Right atrium auricular region (tissue), 2 donors: ENCODE measurements at regions not wholly inside any gene's neighbourhood (a gene's known extent, or its start where the extent isn't known, plus 50 kb on each side); places are given as distances from the start of the nearest gene placed in this dataset.
A peak's percentile ranks its signal among the peaks of the same experiment; 100 is the strongest.

Experiments used
- DNase-seq: peaks from one replicate; pipeline ENCODE4 v3.0.0-alpha.2; 2019; ENCODE audit warnings: low spot score
- H3K27ac ChIP-seq, 2 donors: fragments of 200-600 bp; sonication (generic); 1 replicate in 1 of 2; 2 replicates in 1 of 2; pipeline ENCODE4 v1.5.1; 2016 to 2019
- H3K27me3 ChIP-seq, 2 donors: fragments of 200-600 bp; sonication (generic); one replicate each; pipeline versions ENCODE4 v1.5.1 to v1.6.0; 2017 to 2019
- H3K36me3 ChIP-seq: fragments of 200-600 bp; sonication (generic); one replicate; pipeline ENCODE4 v1.5.1; 2016
- H3K4me1 ChIP-seq, 2 donors: fragments of 200-600 bp; sonication (generic); one replicate each; pipeline versions ENCODE4 v1.5.1 to v1.6.0; 2017 to 2019
- H3K4me3 ChIP-seq, 2 donors: fragments of 200-600 bp; sonication (generic); 1 replicate in 1 of 2; 2 replicates in 1 of 2; pipeline ENCODE4 v1.5.1; 2017 to 2019; ENCODE audit warnings: mild to moderate bottlenecking in 1 of 2, moderate library complexity in 1 of 2
- H3K9me3 ChIP-seq, 2 donors: fragments of 200-600 bp; sonication (generic); one replicate each; pipeline ENCODE4 v1.5.1; 2019
- TF ChIP-seq, protein P1 (sequence below), 2 donors: fragments of 200-600 bp; sonication (generic); IDR thresholded peaks; one replicate each; pipeline ENCODE4 v1.5.1; 2019; ENCODE audit warnings: antibody characterized with exemption in 2 of 2

DNA sequence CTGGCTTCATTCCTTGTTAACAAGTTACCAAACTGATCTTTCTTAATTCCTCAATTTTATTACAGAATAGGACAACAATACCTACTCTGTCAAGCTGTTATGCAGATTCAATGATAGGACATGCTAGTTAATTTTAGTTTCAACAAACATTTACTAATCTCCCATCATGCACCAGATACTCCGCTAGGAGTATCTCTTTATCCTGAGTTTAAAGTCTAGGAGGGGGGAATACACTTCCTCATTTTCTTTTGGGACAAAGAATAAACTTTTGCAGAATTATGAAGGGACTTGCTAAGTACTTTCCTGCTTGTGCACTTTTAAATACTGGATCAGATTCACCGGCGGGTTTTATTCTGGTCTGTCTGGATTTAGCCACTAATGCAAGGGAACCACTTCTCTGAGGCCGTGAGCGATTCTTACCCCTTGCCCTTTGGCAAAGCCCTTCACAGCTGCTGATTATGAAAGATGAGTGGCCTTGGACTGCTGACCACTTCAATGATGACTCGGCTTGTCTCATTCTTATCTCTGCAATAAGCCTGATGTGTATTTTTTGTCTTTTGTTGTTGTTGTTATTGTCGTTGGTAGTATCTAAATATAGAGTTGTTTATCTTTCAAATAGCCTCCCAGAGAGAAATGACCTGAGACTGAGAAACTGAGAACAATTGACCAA, 73.9 kb downstream of the RMI1 start:
- Histone ChIP-seq H3K4me3 (no peak overlapping the region), H3K9me3 (no peaks in the 10 kb centered on the region), H3K36me3 (no peaks in the 10 kb centered on the region), H3K4me1 (peaks cover 0 to 12% of the 10 kb centered on the region in 2 donors), H3K27ac (no peak overlapping the region), H3K27me3 (no peaks in the 10 kb centered on the region)
- DNase-seq: no peak
- TF ChIP-seq, protein P1, sequence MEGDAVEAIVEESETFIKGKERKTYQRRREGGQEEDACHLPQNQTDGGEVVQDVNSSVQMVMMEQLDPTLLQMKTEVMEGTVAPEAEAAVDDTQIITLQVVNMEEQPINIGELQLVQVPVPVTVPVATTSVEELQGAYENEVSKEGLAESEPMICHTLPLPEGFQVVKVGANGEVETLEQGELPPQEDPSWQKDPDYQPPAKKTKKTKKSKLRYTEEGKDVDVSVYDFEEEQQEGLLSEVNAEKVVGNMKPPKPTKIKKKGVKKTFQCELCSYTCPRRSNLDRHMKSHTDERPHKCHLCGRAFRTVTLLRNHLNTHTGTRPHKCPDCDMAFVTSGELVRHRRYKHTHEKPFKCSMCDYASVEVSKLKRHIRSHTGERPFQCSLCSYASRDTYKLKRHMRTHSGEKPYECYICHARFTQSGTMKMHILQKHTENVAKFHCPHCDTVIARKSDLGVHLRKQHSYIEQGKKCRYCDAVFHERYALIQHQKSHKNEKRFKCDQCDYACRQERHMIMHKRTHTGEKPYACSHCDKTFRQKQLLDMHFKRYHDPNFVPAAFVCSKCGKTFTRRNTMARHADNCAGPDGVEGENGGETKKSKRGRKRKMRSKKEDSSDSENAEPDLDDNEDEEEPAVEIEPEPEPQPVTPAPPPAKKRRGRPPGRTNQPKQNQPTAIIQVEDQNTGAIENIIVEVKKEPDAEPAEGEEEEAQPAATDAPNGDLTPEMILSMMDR (IDR thresholded peaks at IDR 0.05): no peak

DNA sequence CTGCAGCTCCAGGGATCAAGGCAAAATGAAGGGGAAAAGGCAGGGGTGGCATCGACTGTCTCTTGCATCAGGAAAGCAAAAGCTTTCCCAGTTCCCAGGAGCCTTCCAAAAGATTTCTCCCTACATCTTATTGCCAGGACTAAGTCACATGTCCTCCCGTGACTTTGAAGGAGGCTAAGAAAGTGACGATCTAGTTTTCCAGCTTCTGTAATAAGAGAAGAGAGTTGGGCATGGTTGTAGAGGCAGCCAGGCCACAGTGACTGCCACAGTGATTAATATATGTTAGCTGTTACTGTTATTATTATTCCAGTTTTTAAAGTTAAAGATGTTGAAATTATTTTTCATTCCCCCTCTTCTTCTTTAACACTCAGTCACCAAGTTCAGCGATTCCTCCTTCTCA, 77.1 kb downstream of the RMI1 start:
- H3K27me3 ChIP-seq: no peaks in the 10 kb centered on the region
- no peaks in the 10 kb centered on the region for H3K9me3 ChIP-seq
- H3K36me3 ChIP-seq: no peaks in the 10 kb centered on the region
- H3K4me3 ChIP-seq: no peak overlapping the region
- H3K27ac ChIP-seq: no peak overlapping the region
- DNase-seq: no peak
- peaks cover 0 to 27% of the 10 kb centered on the region in 2 donors for H3K4me1 ChIP-seq
- TF ChIP-seq, protein P1 (IDR thresholded peaks at IDR 0.05): no peak

DNA sequence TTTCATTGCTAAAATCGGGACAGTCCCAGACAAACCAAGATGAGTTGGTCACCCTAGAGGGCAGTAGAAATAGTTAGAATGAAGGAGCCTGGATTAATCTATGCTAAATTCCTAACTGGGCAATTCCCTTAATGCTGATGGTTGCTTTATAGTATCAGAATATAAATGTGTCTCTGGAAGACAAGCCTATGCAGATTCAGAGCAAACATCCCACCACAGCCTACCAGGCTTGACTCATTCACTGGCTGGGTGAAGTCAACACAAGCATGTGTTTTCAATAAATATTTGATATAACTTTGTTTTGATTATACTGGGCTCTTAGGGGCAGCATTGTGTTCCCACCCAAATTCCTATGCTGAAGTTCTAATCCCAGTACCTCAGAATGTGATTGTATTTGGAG, 79.3 kb downstream of the RMI1 start:
- no peaks in the 10 kb centered on the region for H3K27me3 ChIP-seq
- TF ChIP-seq, protein P1 (IDR thresholded peaks at IDR 0.05): no peak
- DNase-seq: no peak
- H3K27ac ChIP-seq: no peak overlapping the region
- H3K9me3 ChIP-seq: no peaks in the 10 kb centered on the region
- no peak overlapping the region for H3K4me3 ChIP-seq
- H3K36me3 ChIP-seq: no peaks in the 10 kb centered on the region
- H3K4me1 ChIP-seq: peaks cover 0 to 21% of the 10 kb centered on the region in 2 donors

DNA sequence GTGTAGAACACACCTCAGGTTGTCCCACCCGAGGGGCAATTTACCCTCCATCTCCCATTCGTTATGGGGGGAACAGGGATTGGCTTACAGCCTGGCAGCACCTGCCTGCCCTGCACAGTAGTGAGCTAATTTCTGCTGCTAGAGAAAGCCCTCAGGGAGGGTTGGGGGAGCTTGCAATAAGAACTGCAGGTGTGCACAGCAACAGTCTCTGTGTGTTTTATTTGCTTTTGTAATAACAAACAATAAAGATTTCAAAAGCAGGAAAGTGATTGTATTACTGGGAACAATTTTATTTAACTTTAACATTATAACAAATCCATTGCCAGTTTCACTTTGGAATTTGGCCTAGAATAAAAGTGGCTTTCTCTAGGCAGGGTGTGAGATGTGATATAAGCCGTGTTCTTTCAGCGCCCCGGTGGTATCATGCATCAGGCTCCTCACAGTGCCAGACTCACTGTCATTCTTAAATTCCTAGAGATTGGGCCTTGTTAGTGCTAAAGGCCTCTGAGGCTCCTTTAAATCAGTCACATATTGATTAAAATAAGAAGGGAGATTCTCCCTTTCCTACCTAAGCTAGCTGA, 81.1 kb downstream of the RMI1 start:
- no peak for DNase-seq
- Histone ChIP-seq H3K27me3 (no peaks in the 10 kb centered on the region), H3K36me3 (no peaks in the 10 kb centered on the region), H3K9me3 (no peaks in the 10 kb centered on the region), H3K27ac (peak overlapping the region; percentile 46 to 71), H3K4me3 (no peak overlapping the region), H3K4me1 (peaks cover 0 to 15% of the 10 kb centered on the region in 2 donors)
- TF ChIP-seq, protein P1 (IDR thresholded peaks at IDR 0.05): no peak

DNA sequence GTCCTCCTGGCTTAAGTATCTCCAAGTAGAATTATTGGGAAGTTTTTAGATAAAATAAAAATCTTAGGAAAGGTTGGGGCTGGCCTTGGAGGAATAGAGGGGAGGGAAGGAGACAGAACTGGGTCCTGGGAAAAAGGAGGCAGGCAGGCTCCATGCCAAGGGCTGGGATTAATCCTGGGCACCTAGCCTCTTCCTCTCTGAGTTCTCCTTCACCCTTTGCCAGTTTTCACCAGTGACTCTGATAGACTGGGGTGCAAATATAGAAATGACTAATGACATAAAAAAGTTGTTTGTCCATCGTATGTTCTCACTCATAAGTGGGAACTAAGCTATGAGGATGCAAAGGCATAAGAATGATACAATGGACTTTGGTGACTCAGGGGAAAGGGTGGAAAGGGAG, 81.9 kb downstream of the RMI1 start:
- Histone ChIP-seq H3K4me1 (peaks cover 0 to 15% of the 10 kb centered on the region in 2 donors), H3K27ac (peak overlapping the region; percentile 46 to 71), H3K27me3 (no peaks in the 10 kb centered on the region), H3K9me3 (no peaks in the 10 kb centered on the region), H3K36me3 (no peaks in the 10 kb centered on the region), H3K4me3 (no peak overlapping the region)
- DNase-seq: no peak
- TF ChIP-seq, protein P1 (IDR thresholded peaks at IDR 0.05): no peak

DNA sequence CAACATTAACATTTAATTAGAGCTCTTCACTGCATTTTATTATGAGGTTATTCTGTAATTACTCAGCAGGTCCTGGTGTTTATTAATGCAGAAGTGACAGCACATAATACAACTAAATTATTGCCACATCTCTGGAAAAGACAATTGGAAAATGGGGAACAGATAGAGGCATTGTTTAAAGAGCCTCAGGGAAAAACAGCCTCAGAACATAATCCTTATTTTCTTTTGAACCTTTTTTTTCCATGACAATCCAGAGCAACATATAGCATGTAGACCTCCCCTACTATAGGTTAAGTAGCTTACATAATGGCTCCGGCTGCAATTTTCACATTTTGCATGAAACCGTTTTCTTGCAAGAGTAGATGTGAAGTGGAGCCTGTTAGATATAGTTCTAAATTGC, 87.2 kb downstream of the RMI1 start:
- TF ChIP-seq, protein P1 (IDR thresholded peaks at IDR 0.05): no peak
- DNase-seq: no peak
- Histone ChIP-seq H3K4me3 (no peak overlapping the region), H3K27ac (no peak overlapping the region), H3K9me3 (no peaks in the 10 kb centered on the region), H3K4me1 (no peaks in the 10 kb centered on the region), H3K36me3 (no peaks in the 10 kb centered on the region), H3K27me3 (no peaks in the 10 kb centered on the region)
